Kidney (tissue), 13 donors: ENCODE measurements at regions not wholly inside any gene's neighbourhood (a gene's known extent, or its start where the extent isn't known, plus 50 kb on each side); places are given as distances from the start of the nearest gene placed in this dataset.

ENCODE experiments used
- DNase-seq, 5 donors: peaks; one replicate each; pipeline ENCODE4 v3.0.0-alpha.2; 2013 to 2020
- FAIRE-seq: peaks from 2 replicates; lab custom pipeline; 2012; peaks lifted over from hg19 to GRCh38; lab: Jason Lieb, UNC
- H3K27ac ChIP-seq, 2 donors: one replicate each; pipeline ENCODE4 v1.7.0; 2013; ENCODE audit warnings: low read depth in 2 of 2, low read length in 2 of 2, inconsistent platforms in 1 of 2
- H3K27me3 ChIP-seq: one replicate; pipeline ENCODE4 v1.7.1; 2013; ENCODE audit warnings: low read length, inconsistent platforms; ENCODE audit not compliant: control insufficient read depth, insufficient read depth
- H3K36me3 ChIP-seq, 3 donors: one replicate each; pipeline versions ENCODE4 v1.7.0 to v1.7.1; 2013; ENCODE audit warnings: low read length in 3 of 3, control low read depth in 1 of 3, inconsistent platforms in 1 of 3; ENCODE audit not compliant: insufficient read depth in 3 of 3, control insufficient read depth in 2 of 3
- H3K4me1 ChIP-seq, 3 donors: one replicate each; pipeline versions ENCODE4 v1.7.0 to v1.7.1; 2013; ENCODE audit warnings: low read length in 3 of 3, inconsistent platforms in 1 of 3, low read depth in 1 of 3; ENCODE audit not compliant: control insufficient read depth in 2 of 3, insufficient read depth in 2 of 3
- H3K4me3 ChIP-seq, 3 donors: one replicate each; pipeline versions ENCODE4 v1.7.0 to v1.8.1; 2013; ENCODE audit warnings: low read length in 3 of 3, control low read depth in 1 of 3, inconsistent platforms in 1 of 3
- H3K9ac ChIP-seq, 3 donors: one replicate each; pipeline versions ENCODE4 v1.7.0 to v1.7.1; 2013; ENCODE audit warnings: low read length in 3 of 3, control low read depth in 1 of 3, inconsistent platforms in 1 of 3
- H3K9me3 ChIP-seq, 3 donors: one replicate each; pipeline versions ENCODE4 v1.7.0 to v1.7.1; 2013; ENCODE audit warnings: low read length in 3 of 3, control low read depth in 1 of 3, inconsistent platforms in 1 of 3; ENCODE audit not compliant: control insufficient read depth in 2 of 3, insufficient read depth in 1 of 3
- intact Hi-C: fragments of 100-400 bp; cut with DNase I; formaldehyde crosslinking; loops from one replicate; pipeline ENCODE4 v1.11.1; 2022
- TF ChIP-seq, protein P1 (sequence below): IDR thresholded peaks from 3 replicates; pipeline ENCODE4 v1.5.1; 2012; ENCODE audit warnings: mild to moderate bottlenecking, moderate library complexity, borderline replicate concordance; ENCODE audit not compliant: insufficient read depth; ENCODE audit errors: extremely low read depth
- donor health status: control.
- donor health status: control.
- donor health status: control.
- donor health status: control.
- donor health status: control.
- donor health status: DM: yes; HTN: yes; CAD: no.
- donor health status: Normal renal cell carcinoma (clear cell type).

DNA sequence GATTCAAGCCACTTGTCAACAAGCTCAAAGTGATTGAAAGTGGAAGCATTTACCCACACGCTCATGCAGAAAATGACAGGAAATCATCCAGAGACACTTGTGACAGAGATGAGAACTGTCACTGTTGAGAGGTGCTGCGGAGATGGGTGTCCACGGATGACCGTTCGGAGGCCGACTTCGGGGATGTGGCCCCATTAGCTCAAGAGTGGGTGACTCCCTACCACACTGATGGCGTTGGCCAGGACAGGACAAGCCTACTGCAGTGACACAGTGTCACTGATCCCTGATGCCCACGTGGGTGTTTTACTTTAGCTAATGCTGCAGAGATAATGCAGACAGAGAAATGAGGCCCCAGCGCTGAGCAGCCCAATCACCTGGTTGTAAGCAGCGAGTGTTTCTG is 81.5 kb upstream of the YWHAQ start:
- FAIRE-seq (no peak), DNase-seq (no peak)
- TF ChIP-seq, protein P1, sequence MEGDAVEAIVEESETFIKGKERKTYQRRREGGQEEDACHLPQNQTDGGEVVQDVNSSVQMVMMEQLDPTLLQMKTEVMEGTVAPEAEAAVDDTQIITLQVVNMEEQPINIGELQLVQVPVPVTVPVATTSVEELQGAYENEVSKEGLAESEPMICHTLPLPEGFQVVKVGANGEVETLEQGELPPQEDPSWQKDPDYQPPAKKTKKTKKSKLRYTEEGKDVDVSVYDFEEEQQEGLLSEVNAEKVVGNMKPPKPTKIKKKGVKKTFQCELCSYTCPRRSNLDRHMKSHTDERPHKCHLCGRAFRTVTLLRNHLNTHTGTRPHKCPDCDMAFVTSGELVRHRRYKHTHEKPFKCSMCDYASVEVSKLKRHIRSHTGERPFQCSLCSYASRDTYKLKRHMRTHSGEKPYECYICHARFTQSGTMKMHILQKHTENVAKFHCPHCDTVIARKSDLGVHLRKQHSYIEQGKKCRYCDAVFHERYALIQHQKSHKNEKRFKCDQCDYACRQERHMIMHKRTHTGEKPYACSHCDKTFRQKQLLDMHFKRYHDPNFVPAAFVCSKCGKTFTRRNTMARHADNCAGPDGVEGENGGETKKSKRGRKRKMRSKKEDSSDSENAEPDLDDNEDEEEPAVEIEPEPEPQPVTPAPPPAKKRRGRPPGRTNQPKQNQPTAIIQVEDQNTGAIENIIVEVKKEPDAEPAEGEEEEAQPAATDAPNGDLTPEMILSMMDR, result no peak
- intact Hi-C loops, result no loop called here
- H3K27ac ChIP-seq, result no peak overlapping the region
- no peaks in the 10 kb centered on the region for H3K36me3 ChIP-seq
- H3K4me3 ChIP-seq, result no peak overlapping the region
- no peak overlapping the region for H3K9ac ChIP-seq
- H3K9me3 ChIP-seq, result no peaks in the 10 kb centered on the region
- H3K4me1 ChIP-seq, result no peaks in the 10 kb centered on the region
- no peaks in the 10 kb centered on the region for H3K27me3 ChIP-seq

DNA sequence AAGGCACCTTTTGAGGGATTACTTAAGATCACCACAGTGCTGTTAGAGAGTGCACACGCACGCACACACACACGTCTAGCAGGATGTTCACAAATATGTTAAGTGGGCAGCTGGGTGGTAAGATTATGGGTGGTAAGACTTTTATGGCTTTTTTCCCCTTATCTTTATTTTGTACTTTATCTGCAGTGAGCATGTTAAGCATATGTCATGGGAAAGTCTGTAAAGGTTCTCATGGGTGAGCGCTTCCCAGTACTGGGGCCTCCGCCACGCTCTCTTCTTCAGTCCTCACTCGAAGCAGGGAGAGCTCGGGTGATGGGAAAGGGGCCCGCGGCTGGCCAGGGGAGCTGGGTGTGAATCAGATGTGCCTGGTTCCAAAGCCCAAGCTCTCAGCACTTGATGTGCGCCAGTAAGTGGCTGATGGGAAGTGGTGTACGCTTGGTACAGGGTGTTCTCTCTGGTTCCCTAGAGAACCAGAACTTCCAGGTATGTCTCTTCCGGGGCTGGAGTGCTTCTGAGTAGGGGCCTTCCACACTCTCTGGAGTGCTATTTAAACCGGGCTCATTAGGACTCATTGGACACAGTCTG is 83.9 kb upstream of the YWHAQ start:
- Histone ChIP-seq H3K36me3 (no peaks in the 10 kb centered on the region), H3K27me3 (no peaks in the 10 kb centered on the region), H3K27ac (no peak overlapping the region), H3K4me1 (no peaks in the 10 kb centered on the region), H3K9me3 (no peaks in the 10 kb centered on the region), H3K9ac (no peak overlapping the region), H3K4me3 (no peak overlapping the region)
- DNase-seq, result no peak
- TF ChIP-seq, protein P1, result no peak
- FAIRE-seq, result no peak
- intact Hi-C loops, result no loop called here

DNA sequence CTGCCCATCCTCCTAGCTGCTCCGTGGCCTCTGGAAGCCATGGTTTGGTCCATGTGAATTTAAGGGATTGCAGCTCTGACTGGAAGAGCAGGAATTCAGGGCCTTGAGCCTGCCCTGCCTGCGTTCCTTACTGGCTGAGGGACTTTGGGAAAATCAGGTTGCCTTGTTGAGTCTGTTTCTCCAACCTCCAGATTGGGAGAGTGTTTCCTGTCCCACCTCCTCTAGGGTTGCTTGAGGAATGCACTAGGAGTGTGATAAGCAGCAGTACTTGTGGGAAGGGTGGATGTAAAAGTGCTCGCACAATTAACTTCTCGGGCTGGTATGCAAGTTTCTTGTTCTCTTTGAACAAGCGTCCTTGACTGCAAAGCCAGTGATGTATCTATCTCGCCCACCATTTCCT is 84.4 kb upstream of the YWHAQ start:
- H3K9ac ChIP-seq, result no peak overlapping the region
- intact Hi-C loops, result no loop called here

More for the DNA sequence above, 84.4 kb upstream of the YWHAQ start:
- Histone ChIP-seq H3K27ac (no peak overlapping the region), H3K36me3 (no peaks in the 10 kb centered on the region), H3K27me3 (no peaks in the 10 kb centered on the region), H3K4me3 (no peak overlapping the region), H3K4me1 (no peaks in the 10 kb centered on the region), H3K9me3 (no peaks in the 10 kb centered on the region)
- TF ChIP-seq, protein P1, result no peak
- DNase-seq (no peak), FAIRE-seq (no peak)
